ENCODE measurements at regions not wholly inside any gene's neighbourhood (a gene's known extent, or its start where the extent isn't known, plus 50 kb on each side); places are given as distances from the start of the nearest gene placed in this dataset.
"Not testable (repeated sequence)": the region's sequence is repeated elsewhere in the genome, so short reads cannot be mapped to it uniquely, and the experiment has no call there.

DNA sequence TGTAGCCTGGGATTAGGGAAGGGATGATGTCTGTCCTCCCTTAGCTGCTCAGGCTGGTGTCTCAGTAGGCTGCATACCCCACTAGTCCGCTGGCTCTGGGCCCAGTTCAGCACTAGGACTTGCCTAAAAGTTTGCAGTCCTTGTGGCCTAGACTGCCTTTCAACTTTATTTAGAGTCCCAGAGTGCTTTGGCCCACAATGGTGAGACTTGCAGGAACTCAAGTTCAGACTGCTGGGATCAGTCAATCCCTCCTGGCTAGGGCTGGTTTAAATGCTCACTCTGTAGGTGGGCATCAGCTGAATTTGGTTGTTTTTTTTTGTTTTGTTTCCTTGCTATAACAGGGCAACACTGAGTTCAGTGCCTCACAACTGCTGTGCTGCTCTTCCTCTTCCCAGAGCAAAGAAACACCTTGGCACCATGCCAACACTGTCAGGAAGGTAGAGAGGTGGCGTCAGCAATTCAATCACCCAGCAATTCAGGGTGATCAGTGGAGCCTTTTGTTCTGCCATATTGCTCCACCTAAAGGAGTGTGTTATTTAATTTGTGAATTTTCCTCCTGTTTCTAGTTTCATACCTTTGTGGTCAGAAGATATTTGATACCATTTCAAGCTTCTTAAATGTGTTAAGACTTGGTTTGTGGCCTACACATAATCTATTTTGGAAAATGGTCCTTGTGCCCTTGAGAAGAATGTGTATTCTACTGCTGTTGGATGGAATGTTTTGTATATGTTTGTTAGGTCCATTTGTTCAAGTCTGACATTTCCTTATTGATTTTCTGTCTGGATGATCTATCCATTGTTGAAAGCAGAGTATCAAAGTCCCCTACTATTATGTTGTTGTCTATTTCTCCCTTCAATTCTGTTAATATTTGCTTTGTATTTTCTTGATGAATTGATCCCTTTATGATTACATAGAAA lies 284.0 kb upstream of the PMFBP1 start:
- Histone ChIP-seq H3K4me3 (replicated peaks; ENCODE audit: insufficient read depth, low read length) (no peak overlapping the region), H3K27me3 (ENCODE audit: insufficient read depth, poor library complexity, severe bottlenecking) (no peaks in the 10 kb centered on the region), H3K27ac (replicated peaks) (no peak overlapping the region)
- DNase-seq (ENCODE audit: low read depth in 1 of 2, low spot score in 1 of 2) = peak in 1 of 2 experiments; percentile 32
- TF ChIP-seq POLR2AphosphoS5 (IDR thresholded peaks at IDR 0.05; ENCODE audit: low read depth) = no peak
- TF ChIP-seq SPI1 (IDR thresholded peaks at IDR 0.05; ENCODE audit: borderline replicate concordance, low read depth) = no peak
- TF ChIP-seq, protein P1, sequence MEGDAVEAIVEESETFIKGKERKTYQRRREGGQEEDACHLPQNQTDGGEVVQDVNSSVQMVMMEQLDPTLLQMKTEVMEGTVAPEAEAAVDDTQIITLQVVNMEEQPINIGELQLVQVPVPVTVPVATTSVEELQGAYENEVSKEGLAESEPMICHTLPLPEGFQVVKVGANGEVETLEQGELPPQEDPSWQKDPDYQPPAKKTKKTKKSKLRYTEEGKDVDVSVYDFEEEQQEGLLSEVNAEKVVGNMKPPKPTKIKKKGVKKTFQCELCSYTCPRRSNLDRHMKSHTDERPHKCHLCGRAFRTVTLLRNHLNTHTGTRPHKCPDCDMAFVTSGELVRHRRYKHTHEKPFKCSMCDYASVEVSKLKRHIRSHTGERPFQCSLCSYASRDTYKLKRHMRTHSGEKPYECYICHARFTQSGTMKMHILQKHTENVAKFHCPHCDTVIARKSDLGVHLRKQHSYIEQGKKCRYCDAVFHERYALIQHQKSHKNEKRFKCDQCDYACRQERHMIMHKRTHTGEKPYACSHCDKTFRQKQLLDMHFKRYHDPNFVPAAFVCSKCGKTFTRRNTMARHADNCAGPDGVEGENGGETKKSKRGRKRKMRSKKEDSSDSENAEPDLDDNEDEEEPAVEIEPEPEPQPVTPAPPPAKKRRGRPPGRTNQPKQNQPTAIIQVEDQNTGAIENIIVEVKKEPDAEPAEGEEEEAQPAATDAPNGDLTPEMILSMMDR (IDR thresholded peaks at IDR 0.05; ENCODE audit: insufficient read depth, low read length) = no peak
- TF ChIP-seq, protein P2, sequence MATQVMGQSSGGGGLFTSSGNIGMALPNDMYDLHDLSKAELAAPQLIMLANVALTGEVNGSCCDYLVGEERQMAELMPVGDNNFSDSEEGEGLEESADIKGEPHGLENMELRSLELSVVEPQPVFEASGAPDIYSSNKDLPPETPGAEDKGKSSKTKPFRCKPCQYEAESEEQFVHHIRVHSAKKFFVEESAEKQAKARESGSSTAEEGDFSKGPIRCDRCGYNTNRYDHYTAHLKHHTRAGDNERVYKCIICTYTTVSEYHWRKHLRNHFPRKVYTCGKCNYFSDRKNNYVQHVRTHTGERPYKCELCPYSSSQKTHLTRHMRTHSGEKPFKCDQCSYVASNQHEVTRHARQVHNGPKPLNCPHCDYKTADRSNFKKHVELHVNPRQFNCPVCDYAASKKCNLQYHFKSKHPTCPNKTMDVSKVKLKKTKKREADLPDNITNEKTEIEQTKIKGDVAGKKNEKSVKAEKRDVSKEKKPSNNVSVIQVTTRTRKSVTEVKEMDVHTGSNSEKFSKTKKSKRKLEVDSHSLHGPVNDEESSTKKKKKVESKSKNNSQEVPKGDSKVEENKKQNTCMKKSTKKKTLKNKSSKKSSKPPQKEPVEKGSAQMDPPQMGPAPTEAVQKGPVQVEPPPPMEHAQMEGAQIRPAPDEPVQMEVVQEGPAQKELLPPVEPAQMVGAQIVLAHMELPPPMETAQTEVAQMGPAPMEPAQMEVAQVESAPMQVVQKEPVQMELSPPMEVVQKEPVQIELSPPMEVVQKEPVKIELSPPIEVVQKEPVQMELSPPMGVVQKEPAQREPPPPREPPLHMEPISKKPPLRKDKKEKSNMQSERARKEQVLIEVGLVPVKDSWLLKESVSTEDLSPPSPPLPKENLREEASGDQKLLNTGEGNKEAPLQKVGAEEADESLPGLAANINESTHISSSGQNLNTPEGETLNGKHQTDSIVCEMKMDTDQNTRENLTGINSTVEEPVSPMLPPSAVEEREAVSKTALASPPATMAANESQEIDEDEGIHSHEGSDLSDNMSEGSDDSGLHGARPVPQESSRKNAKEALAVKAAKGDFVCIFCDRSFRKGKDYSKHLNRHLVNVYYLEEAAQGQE (IDR thresholded peaks at IDR 0.05; ENCODE audit: insufficient replicate concordance, low read depth) = no peak

DNA sequence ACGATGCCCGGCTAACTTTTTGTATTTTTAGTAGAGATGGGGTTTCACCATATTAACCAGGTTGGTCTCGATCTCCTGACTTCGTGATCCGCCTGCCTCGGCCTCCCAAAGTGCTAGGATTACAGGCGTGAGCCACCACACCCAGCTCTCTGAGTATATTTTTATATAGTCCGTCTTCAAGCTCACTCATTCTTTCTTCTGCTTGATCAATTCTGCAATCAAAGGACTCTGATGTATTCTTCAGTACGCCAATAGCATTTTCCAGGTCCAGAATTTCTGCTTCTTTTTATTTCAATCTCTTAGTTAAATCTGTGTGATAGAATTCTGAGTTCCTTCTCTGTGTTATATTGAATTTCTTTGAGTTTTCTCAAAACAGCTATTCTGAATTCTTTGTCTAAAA lies 281.9 kb upstream of the PMFBP1 start:
- not testable (repeated sequence) for H3K27ac ChIP-seq (replicated peaks); H3K27me3 ChIP-seq (ENCODE audit: insufficient read depth, poor library complexity, severe bottlenecking); DNase-seq (ENCODE audit: low read depth in 1 of 2, low spot score in 1 of 2); H3K4me3 ChIP-seq (replicated peaks; ENCODE audit: insufficient read depth, low read length)

DNA sequence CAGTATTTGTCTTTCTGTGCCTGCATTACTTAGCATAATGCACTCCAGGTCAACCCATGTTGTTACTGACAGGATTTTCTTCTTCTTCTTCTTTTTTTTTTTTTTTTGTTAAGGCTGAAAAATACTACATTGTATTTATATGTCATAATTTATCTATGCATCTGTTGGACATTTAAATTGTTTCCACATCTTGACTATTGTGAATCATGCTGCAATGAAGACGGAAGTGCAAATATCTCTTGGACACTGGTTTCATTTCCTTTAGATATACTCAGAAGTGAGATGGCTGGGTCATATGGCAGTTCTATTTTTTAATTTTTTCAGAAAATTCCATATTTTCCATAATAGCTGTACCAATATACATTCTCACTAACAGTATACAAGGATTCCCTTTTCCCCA lies 272.7 kb upstream of the PMFBP1 start:
- TF ChIP-seq POLR2AphosphoS5 (IDR thresholded peaks at IDR 0.05; ENCODE audit: low read depth) = no peak
- no peak for TF ChIP-seq GABPA (IDR thresholded peaks at IDR 0.05; ENCODE audit: low read depth)
- TF ChIP-seq, protein P1 (IDR thresholded peaks at IDR 0.05; ENCODE audit: insufficient read depth, low read length) = no peak
- TF ChIP-seq, protein P2 (IDR thresholded peaks at IDR 0.05; ENCODE audit: insufficient replicate concordance, low read depth) = no peak
- TF ChIP-seq SPI1 (IDR thresholded peaks at IDR 0.05; ENCODE audit: borderline replicate concordance, low read depth) = no peak
- no peak overlapping the region for H3K4me3 ChIP-seq (replicated peaks; ENCODE audit: insufficient read depth, low read length)
- no peak overlapping the region for H3K27ac ChIP-seq (replicated peaks)
- no peak for DNase-seq (ENCODE audit: low read depth in 1 of 2, low spot score in 1 of 2)
- no peaks in the 10 kb centered on the region for H3K27me3 ChIP-seq (ENCODE audit: insufficient read depth, poor library complexity, severe bottlenecking)

DNA sequence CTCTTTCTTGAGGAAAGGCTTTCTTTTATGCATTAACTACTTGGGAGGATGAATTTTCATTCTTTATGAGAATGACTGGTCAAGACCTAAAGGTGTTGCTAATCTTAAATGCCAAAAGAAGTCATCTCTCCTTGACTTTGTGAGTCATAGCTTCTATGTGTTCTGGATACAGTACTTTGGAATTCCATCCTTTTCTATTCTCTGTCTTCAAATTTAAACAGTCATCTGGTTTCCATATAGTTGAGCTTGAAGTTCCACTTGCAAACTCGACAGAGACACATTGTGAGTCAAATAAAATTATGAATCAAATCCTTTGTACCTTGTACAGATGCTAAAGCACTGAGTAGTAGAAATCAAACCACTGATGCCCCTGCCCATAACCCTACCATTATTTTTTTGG lies 271.9 kb upstream of the PMFBP1 start:
- no peak for DNase-seq (ENCODE audit: low read depth in 1 of 2, low spot score in 1 of 2)
- no peaks in the 10 kb centered on the region for H3K27me3 ChIP-seq (ENCODE audit: insufficient read depth, poor library complexity, severe bottlenecking)
- no peak overlapping the region for H3K27ac ChIP-seq (replicated peaks)
- TF ChIP-seq, protein P2 (IDR thresholded peaks at IDR 0.05; ENCODE audit: insufficient replicate concordance, low read depth) = no peak
- TF ChIP-seq GABPA (IDR thresholded peaks at IDR 0.05; ENCODE audit: low read depth) = no peak
- TF ChIP-seq, protein P1 (IDR thresholded peaks at IDR 0.05; ENCODE audit: insufficient read depth, low read length) = no peak
- TF ChIP-seq SPI1 (IDR thresholded peaks at IDR 0.05; ENCODE audit: borderline replicate concordance, low read depth) = no peak
- TF ChIP-seq POLR2AphosphoS5 (IDR thresholded peaks at IDR 0.05; ENCODE audit: low read depth) = no peak
- no peak overlapping the region for H3K4me3 ChIP-seq (replicated peaks; ENCODE audit: insufficient read depth, low read length)

Measured in HL-60 (cell line).